Activated T-cell treated with anti-CD3 and anti-CD28 coated beads, Interleukin-2, amount 50 U/mL, for 1 hour (primary cell): ENCODE measurements at regions not wholly inside any gene's neighbourhood (a gene's known extent, or its start where the extent isn't known, plus 50 kb on each side); places are given as distances from the start of the nearest gene placed in this dataset.

ENCODE experiments used
- DNase-seq: peaks from one replicate; pipeline ENCODE4 v3.0.0-alpha.2; 2020

DNA sequence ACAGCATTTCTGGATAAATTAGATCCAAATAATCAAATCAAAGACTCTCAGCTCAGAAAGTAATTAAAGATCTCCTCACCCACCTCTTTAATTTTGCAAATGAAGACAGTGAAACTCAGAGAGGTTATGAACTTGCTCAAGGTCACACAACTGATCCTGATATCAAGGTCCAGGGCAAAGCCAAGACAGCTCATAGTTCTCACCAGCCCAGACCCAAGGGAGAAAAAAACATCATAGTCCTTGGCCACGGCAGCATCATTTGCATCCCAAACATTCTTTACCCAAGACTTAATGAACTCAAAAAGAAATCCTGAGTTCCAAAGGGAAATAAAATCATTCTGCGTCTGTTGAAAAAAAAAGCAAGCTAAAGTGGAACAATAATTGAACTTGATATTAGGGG lies 112.1 kb downstream of the DAD1 start:
- no peak for DNase-seq

DNA sequence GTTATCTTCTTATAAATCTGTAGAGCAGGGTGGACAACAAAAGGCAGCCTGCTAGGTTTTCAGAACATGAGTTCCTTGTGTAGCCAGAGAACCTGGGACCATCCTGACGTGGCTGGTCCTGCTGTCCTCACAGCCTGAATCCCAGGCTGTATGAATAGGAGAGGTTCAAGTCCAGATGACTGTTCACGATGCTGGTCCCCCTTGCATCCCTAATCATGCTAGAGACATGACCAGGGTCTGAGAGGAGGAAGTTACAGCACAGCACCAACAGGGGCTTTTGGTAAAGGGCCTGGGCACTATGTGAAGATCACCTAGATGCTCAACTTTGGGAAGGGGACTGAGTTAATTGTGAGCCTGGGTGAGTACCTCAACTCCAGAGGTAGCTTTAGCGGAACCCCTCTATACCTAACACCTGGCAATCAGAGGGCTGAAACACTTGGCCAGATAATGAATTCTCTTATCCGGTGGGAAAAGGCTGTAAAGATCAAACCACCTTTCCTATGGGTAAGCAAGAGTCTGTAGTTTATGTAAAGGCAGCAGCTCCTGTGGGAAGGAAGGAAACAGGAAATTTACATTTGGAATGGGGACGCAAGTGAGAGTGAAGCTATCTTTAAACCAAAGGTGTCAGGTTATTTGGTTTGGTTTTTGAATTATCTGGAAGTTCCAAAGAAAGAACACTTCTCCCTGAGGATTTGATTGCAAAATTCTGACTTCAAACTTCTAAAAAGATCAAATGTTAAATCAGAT lies 112.8 kb downstream of the DAD1 start:
- DNase-seq = no peak

DNA sequence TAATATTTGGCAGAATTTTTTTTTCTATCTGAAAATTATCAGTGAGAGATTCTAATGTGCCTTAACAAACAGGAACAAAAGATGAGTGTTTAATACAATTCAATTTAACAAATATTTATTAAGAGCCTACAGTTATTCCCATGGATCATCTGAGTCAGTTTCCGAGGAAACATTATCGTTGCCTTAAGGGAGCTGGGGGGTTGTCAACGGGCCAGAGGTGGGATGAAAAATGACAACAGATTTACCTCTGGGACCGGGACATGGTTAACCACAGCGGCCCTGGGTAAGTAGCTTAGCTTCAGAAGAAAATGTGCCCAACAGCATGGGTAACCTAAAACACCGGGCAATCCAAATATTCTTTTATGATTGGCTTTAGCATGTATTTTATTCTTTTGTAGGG lies 113.6 kb downstream of the DAD1 start:
- DNase-seq = no peak

DNA sequence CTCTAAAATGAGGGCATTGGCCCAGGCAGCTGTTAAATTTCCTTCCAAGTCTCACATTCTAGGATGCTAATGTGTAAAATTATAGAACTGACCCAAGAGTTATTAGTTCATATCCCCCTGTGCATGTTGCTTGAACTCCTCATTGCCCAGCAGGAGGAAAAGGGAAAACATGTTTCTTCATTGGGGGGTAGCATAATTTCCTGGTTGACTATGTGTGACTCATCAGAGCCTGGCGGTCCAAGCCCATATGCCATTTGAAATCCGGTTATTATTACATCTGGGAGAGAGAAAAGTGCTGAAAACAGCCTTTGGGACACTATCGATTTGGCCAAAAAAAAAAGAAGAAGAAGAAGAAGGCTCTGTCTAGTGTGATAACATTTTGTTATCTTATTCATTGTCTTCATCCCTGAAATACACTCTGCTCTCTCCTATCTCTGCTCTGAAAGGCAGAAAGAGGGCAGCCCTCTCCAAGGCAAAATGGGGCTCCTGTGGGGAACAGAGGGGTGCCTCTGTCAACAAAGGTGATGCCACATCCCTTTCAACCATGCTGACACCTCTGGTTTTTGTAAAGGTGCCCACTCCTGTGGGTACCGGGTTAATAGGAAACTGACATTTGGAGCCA lies 114.2 kb downstream of the DAD1 start:
- no peak for DNase-seq

DNA sequence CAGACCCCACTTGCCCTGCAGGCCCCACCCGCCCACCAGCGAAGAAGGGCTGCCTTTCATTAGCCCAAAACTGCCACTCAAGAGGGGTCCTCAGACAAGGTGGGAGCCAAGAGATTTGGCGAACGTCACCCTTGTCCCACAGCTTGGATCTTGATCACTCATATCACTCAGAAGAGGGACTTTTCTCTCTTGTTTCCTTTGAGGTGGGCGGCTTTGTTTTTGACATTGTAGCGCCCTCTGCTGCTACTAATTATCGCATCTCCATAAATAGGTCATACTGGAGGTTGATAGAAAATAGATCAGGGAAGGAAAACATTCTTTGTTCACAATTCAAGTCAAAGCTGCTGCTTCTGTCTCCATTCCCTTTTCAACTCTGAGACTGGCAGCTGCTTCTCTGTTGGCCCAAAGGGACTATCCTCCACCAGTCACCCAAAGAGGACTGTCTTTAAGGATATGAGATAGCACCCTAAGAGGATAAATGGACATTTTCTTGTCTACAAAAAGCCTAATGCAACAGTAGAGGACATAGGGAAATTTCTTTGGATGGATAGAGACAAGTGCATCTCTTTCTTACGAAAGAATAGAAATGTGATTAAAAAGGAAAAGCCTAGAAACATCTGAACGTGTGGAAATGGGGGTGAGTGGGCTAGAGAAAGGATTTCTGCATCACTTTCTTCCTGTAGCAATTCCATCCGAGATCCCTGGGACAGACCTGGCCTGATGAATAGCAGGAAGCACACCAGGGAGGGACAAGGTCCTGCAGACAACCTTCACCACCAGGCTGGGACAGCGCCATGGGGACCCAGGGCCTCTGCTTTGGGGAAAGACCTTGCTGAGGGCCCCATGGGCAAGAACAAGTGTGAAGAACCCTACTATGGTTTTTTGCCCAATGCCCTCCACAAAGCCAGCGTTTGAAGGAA lies 115.8 kb downstream of the DAD1 start:
- no peak for DNase-seq

DNA sequence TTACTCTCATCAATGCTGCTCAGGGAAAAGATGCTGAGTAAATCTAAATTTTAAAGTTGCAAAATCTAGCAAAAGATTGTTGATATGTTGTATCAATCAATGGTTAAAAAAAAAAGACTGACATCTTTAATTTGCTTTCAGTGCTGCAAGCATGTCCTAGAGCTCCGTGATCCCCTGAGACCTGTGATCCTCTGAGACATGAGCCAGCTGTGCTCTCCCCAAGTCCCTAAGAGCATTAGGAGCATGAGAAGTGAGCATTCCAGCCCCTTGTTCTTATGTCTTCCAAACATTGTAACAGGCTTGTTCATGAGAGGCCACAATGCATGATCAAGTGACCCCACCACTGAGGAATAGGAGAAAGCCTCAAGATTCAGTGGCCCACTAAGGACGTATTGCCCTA lies 116.6 kb downstream of the DAD1 start:
- DNase-seq = no peak

DNA sequence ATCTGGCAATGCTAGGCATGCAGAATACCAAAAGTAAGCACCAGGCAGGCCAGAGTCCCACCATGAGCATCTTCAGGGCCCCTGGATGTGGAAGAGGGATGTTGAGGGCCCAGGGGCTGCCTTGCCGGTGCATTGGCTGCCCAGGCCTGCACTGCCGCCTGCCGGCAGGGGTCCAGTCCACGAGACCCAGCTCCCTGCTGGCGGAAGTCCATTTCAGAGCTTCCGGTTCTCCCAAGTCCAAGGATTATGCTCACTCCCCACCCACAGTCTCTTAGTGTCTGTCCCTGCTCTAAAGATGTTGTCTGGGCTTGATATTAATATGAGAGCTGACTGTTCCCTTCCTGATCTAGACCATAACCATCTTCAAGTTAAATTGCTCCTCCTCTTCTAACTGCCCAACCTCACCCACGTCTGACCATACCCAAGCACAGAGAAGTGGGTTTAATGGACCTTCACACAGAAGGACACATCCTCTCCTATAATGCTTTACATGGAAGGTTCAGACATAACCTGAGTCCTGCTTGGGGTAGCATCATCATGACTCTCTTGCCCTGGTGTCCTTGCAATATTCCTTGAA lies 117.4 kb downstream of the DAD1 start:
- no peak for DNase-seq

DNA sequence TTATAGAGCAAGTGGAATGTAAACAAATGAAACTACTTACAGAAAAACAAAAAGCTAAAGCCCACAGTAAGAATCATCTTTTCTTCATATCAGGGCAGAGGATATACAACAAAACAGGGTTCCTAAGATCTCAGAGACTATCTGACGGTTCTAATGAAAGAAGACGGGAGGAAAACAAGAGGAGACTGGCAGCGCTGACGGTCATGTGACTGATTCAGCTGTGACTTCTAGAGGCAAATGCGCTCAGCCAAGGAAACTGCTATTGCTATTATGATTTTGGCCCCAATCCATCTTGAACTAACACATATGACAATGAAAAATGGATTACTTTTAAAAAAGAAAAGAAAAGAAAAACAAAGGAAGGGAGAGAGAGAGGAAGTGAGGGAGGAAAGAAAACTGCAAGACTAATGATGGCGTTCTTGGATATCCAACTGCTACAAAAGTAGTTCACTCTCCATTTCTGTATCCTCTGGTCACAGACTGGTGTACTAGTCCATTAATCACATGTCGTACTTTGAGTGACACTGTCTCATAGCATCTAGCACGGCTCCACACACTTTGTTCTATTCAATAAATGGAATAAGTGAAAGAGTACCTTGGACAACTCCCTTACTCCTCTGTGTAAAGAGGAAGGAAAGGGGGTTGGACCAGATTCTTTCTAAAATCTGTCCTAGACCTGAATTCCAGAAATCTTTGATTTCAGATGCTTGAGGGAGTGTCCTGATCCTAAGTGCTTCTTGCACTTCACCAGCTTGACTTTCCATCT lies 119.3 kb downstream of the DAD1 start:
- DNase-seq = no peak

DNA sequence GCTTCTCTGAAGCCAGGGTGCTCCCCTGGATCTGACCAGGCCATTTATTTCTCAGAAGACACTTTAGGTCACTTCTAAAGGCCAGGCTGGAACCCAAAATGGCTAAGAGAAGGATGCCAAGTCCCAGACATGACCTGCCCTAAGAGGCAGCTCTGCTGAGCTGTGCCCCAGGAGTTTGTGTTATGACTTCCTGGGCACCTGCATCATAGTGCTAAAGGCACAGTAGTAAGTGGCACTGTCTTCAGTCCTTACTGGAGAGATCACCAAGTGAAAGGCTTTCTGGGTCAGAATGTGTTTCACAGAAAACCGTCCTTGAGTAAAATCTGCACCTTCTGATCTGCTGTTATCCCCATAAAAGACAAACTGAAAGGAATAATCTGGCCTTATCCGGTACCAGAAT lies 120.2 kb downstream of the DAD1 start:
- DNase-seq = no peak

DNA sequence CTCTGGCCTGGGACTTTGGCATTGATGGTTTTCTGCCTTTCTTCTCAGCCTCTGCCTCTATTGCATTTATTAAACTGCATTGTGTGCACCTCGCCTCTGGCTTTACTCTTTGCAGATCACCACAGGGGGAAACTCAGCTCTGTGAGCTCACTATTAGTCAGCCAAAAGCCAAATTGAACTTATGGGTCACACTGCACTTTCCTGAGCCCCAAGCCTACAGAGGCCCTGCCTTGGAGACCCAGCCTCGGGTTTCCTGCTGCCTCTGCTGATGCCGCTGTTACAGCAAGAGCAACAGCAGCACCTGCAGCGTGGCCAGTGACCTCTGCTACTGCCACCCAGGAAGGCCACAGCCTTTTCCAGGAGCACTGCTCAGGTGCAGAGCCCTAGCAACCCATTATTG lies 122.5 kb downstream of the DAD1 start:
- no peak for DNase-seq

DNA sequence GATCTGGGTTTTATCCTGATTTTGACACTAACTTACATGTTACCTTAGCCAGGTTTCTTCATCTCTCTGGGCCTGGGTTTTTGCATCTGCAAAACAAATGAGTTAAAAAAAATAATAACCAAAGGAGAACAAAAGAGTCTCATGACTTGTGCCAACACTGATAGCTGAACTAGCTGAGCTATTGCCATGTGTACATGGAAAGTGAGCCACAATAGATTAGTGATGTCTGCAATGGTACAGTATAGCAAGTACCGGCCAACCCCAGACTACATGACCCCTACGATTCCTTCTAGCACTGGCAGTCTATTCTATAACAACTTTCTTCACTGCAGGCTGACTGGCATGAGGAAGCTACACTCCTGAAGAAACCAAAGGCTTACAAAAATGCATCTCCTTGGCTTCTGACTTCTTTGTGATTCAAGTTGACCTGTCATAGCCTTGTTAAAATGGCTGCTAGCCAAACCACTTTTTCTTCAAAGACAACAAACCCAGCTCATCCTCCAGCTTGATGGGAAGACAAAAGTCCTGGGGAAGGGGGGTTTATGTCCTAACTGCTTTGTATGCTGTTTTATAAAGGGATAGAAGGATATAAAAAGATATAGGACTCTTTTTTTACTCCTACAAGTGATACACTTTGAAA lies 123.7 kb downstream of the DAD1 start:
- no peak for DNase-seq

DNA sequence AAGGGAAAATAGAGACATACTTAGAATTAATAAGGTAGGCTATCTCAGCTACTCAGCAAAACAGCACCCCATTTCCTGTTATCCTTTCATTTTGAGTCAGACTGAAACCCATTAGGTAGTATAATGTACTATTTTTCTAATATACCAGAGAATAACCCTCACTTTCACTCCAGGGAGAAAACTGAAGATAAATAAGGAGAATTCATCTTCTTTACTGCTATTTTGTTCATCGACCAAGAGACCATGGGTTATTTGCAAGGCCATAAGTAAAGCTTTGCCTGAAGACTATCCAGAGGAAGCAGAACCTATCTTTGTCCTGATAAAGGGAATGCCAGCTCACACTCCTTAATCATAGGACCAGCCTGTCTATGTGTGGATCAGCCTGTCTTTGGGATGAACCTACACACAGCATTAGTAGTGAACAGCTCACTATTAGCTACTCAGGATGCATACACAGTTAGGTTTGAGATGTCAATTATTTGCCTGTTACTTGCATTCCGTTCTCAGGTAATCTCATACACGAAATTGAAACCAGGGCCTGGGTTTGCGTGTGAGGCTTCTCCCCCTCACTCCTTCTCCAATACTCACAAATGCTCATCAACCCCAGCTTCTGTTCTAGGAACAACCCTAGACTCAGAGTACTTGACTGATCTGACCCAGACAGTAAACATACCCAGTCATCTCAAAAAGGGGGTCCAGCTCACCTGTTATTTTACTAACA lies 124.4 kb downstream of the DAD1 start:
- DNase-seq = no peak

DNA sequence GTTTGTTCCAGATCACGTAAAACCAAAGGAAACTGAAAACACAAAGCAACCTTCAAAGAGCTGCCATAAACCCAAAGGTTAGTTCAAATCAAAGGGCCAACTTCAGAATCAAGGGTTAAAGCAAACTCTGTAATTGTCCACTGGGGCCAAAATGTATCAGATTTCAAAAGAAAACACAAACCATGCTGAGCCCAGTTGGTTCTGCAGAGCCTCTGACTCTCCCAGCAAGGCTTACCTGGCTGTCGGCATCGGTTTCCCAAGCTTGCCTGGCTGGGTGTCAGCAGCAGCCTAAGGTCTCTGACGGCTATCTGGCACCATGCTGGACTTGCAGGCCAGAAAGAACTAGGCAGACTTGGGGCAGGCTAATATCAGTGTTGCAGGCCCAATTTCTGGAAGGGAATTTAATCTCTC lies 125.3 kb downstream of the DAD1 start:
- DNase-seq = no peak

DNA sequence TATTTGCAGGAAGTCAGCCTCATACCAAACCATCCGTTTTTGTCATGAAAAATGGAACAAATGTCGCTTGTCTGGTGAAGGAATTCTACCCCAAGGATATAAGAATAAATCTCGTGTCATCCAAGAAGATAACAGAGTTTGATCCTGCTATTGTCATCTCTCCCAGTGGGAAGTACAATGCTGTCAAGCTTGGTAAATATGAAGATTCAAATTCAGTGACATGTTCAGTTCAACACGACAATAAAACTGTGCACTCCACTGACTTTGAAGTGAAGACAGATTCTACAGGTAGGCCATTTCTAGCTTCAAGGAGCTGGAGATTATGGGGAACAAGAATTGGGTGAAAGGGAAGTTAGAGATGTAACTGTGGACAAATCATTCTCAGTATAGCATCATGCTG lies 126.1 kb downstream of the DAD1 start:
- DNase-seq = no peak

DNA sequence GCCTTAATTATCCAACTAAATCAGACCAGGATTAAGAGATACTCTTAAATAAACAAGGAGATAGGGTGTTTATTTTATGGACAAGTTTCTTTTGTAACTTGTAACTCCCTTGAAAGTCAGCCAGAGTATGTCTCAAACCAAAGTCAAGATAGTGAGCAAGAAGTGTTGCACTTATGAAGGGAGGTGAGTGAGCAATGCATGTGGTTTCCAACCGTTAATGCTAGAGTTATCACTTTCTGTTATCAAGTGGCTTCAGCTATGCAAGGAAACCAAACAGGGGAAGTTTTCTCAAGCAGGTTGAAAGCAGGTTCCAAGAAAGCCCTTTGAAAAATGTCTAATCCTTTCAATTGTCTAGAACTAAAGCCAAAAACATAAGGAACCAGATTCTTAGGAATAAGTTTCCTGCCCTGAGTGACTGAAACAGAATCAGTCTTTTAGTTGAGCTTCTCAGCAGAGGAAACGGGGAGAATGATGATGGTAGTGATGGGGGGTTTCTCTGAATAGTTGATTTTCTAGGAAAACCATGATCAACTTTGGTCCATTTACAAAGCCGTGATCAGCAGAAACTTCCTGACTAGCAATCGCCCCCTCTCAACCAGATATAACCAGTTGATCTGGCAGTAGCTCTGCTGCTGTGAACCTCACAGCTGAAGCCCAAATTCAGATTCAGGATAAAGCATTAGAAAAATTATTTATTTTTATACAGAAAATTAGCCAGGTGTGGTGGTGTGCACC lies 128.4 kb downstream of the DAD1 start:
- no peak for DNase-seq

DNA sequence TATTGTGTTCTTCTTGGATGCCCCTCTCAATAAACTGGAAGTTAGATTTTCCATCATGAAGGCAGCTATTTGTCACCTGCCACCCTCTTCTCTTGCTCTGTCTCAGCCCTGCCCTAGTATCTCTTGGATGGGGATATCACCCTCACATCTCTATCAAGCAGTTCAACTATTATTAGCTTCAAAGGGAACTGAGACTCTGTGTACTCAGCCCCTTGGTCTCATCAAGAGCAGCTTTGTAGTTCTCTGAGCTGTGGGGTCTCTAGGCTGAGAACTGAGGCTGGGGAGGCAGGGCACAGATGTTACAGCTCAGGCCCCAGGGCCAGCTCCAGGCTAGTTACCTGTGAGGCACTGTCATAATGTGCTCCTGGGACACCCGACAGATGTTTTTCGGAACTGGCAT lies 130.3 kb downstream of the DAD1 start:
- no peak for DNase-seq

DNA sequence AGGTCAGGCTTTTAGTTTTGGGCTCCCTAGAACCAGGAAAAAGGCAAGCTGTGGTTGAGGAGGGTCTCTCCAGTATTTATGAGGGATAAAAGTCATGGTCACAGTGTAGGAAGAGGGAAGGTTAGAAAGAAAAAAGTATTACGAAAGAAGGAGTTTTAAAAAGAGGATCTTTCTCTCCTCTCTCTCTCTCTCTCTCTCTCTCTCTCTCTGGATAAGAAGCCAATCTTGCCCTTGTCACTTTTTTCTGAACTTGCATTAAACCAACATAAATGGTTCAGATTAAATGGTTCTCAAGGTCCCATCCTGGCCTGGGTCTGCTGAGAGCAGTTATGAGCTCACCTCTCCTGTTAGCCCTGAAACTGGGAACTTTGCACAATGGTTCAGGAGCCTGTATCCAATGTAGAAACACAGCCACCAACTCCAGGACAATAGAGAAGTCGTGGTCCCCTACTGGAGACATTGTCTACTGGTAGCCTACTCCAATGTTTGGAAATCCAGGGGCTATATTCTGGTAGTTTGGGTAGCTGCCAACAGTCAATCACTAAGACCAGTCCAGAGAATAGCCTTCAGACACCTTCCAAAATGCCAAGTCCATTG lies 131.9 kb downstream of the DAD1 start:
- DNase-seq = no peak

DNA sequence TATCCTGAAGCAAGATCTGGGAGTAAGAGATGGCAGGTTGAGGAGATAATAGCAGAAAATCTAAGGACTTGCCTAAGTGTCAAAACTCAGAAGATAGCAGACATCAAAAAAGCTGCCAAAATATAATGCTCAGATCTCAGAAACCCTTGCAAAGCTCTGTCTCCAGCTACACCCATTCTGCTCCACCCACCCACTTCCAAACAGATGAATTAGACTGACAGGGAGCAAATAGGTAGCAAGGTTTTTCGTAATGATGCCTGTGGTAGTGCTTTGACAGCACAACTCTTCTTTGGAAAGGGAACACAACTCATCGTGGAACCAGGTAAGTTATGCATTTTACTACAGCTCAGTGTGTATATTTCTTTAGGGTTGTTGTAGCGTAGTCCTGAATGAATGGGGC lies 132.6 kb downstream of the DAD1 start:
- no peak for DNase-seq

DNA sequence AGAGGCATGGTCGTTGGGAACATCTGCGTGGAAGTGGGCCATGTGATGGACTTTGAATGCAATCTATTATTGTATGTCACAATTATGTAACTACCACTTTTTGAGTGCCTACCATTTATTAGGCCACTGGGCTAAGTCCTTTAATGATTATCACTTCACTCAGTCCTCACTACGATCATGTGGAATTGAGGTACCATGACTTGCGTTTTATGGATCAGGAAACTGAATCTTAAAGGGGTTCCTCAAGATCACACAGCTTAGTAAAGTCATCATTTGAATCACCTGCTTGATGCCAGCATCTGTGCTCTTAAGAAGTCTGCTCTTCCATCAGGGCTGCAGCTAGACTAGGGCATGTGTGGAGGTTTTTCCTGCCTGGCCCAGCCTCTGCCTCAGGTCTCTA lies 136.7 kb downstream of the DAD1 start:
- no peak for DNase-seq

DNA sequence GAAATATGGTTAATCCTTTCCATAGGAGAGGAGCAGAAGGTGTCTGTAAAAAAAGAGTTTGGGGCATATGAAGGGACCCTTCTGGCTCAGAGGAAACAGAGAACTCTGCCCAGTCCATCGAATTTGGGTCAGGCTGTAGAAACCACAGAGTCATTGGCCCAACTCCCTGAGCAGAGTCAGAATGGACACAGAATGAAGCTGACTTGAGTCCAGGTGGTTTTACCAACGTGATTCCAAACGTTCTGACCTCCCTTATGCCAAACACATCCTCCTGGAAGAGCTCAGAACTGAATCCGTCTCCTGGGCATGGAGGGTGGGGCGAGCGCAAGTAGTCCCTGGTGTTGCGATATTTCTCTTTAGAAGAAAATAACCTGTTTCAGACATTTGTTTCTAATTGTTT lies 138.8 kb downstream of the DAD1 start:
- no peak for DNase-seq

DNA sequence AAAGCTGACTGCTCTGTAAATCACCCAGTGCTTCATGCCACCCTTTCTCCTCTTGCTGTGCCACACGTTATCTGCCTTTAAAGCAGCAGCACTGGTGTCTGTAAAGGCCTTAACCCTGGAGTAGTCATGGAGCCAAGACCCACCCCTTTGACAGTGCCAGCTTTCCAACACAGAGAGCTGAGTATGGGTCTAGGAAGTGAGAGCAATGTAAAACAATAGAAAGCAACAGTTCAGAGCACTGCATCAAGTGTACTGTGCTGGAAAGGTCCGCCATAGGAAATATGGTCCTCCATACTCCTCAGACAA lies 139.5 kb downstream of the DAD1 start:
- no peak for DNase-seq
